ENCODE measurements at regions not wholly inside any gene's neighbourhood (a gene's known extent, or its start where the extent isn't known, plus 50 kb on each side); places are given as distances from the start of the nearest gene placed in this dataset.

GRCh38 chr4:11182031-11182430, 246.7 kb downstream of the HS3ST1 start:
- Histone ChIP-seq H3K4me1 (replicated peaks in 1 of 4; ENCODE audit: control insufficient read depth in 3 of 4, insufficient read depth in 4 of 4, low read length in 3 of 4) (no peaks in the 10 kb centered on the region), H3K27ac (ENCODE audit: low read depth, low read length) (no peak overlapping the region), H3K56ac (replicated peaks; ENCODE audit: insufficient read length, low read depth, low read length) (no peak overlapping the region), H3K4ac (replicated peaks; ENCODE audit: insufficient read length, low read depth, low read length) (no peak overlapping the region), H3K4me3 (ENCODE audit: extremely low read depth in 1 of 4, insufficient read depth in 2 of 4, low read depth in 3 of 4, low read length in 4 of 4) (no peak overlapping the region), H3K23ac (ENCODE audit: insufficient read length) (no peak overlapping the region), H2BK20ac (ENCODE audit: low read length) (no peak overlapping the region), H2BK12ac (ENCODE audit: low read depth, low read length) (no peak overlapping the region), H3K18ac (ENCODE audit: extremely low read depth, low read length) (no peak overlapping the region), H3K79me1 (ENCODE audit: low read depth, low read length) (no peaks in the 10 kb centered on the region), H3K27me3 (replicated peaks in 1 of 4; ENCODE audit: control insufficient read depth in 3 of 4, extremely low read depth in 1 of 4, insufficient read depth in 3 of 4, low read length in 3 of 4) (no peaks in the 10 kb centered on the region), H4K8ac (ENCODE audit: extremely low read depth, insufficient read depth, low read length) (no peak overlapping the region), H3K9me3 (ENCODE audit: insufficient read depth in 2 of 2, low read depth in 1 of 2, low read length in 1 of 2) (no peaks in the 10 kb centered on the region), H2AK5ac (ENCODE audit: low read depth, low read length) (no peak overlapping the region), H3K23me2 (ENCODE audit: low read depth, low read length) (no peaks in the 10 kb centered on the region), H2BK15ac (ENCODE audit: low read length) (no peak overlapping the region), H4K91ac (replicated peaks; ENCODE audit: insufficient read length, low read length) (no peak overlapping the region), H3K4me2 (ENCODE audit: insufficient read depth in 1 of 2, low read depth in 2 of 2, low read length in 2 of 2) (no peak overlapping the region), H2AFZ (ENCODE audit: low read length) (no peak overlapping the region), H3K9ac (replicated peaks in 1 of 4; ENCODE audit: extremely low read depth in 1 of 4, low read depth in 3 of 4, low read length in 3 of 4) (no peak overlapping the region), H2BK5ac (ENCODE audit: low read depth, low read length) (no peak overlapping the region), H3K14ac (ENCODE audit: insufficient read length) (no peak overlapping the region), H3K79me2 (ENCODE audit: control insufficient read depth in 1 of 2, insufficient read depth in 2 of 2, low read length in 2 of 2) (no peaks in the 10 kb centered on the region), H4K5ac (ENCODE audit: insufficient read length, low read depth, low read length) (no peak overlapping the region), H2BK120ac (replicated peaks; ENCODE audit: low read depth, low read length) (no peak overlapping the region), H4K20me1 (replicated peaks in 1 of 2; ENCODE audit: control insufficient read depth in 1 of 2, insufficient read depth in 2 of 2, low read length in 2 of 2) (no peaks in the 10 kb centered on the region), H3K36me3 (ENCODE audit: control insufficient read depth in 2 of 4, insufficient read depth in 4 of 4, low read length in 3 of 4) (no peaks in the 10 kb centered on the region)
- TF ChIP-seq SRF (IDR thresholded peaks at IDR 0.05; ENCODE audit: low read depth, low read length) (no peak), CTCF (IDR thresholded peaks at IDR 0.05; ENCODE audit: control extremely low read depth in 1 of 3, insufficient read depth in 1 of 3, low read depth in 1 of 3, low read length in 3 of 3) (no peak), HDAC6 (IDR thresholded peaks at IDR 0.05; ENCODE audit: low read depth, low read length) (no peak), HDAC2 (IDR thresholded peaks at IDR 0.05; ENCODE audit: borderline replicate concordance in 1 of 2, low read depth in 2 of 2, low read length in 2 of 2) (no peak), EP300 (IDR thresholded peaks at IDR 0.05; ENCODE audit: borderline replicate concordance in 1 of 2, low read depth in 2 of 2, low read length in 2 of 2) (no peak), POLR2A (IDR thresholded peaks at IDR 0.05; ENCODE audit: control extremely low read depth in 1 of 2, low read depth in 2 of 2, low read length in 2 of 2) (no peak), TBP (IDR thresholded peaks at IDR 0.05; ENCODE audit: low read depth, low read length) (no peak), CBX8 (IDR thresholded peaks at IDR 0.05; ENCODE audit: borderline replicate concordance, low read depth, low read length) (no peak), CEBPB (IDR thresholded peaks at IDR 0.05; ENCODE audit: low read depth, low read length) (no peak), SP2 (IDR thresholded peaks at IDR 0.05; ENCODE audit: low read length) (no peak)
- ChIA-PET POLR2A (ENCODE audit: partially characterized antibody) (no interaction called here), CTCF (ENCODE audit: partially characterized antibody) (no interaction called here)
- no peak for DNase-seq (ENCODE audit: low read depth in 1 of 2, low spot score in 2 of 2)
- no peak for FAIRE-seq

All from H1 (cell line).